Astrocyte of the cerebellum (primary cell): ENCODE measurements at regions not wholly inside any gene's neighbourhood (a gene's known extent, or its start where the extent isn't known, plus 50 kb on each side); places are given as distances from the start of the nearest gene placed in this dataset.

ENCODE experiments used
- DNase-seq: peaks from one replicate; pipeline ENCODE4 v3.0.0-alpha.2; 2011; ENCODE audit warnings: low read depth
- H3K4me3 ChIP-seq: 2 replicates; pipeline ENCODE4 v1.5.1; 2011; ENCODE audit warnings: mild to moderate bottlenecking, low read depth, low read length, moderate library complexity
- CTCF ChIP-seq: IDR thresholded peaks from 2 replicates; pipeline ENCODE4 v1.5.1; 2012; ENCODE audit warnings: low read length, low read depth, moderate library complexity, mild to moderate bottlenecking; ENCODE audit errors: missing control alignments
- in situ Hi-C: cut with HindIII; loops from 2 replicates; pipeline ENCODE4 v1.10.0; 2017; ENCODE audit warnings: low sequenced_read_pairs

- in situ Hi-C loops: no loop called here
- no peak for DNase-seq
- no peak for TF ChIP-seq CTCF
- H3K4me3 ChIP-seq: no peak overlapping the region
These were observed 231.6 kb downstream of the RBM19 start for GRCh38 chr12:113734503-113734902.

GRCh38 chr12:113732916-113733315 is 233.2 kb downstream of the RBM19 start:
- TF ChIP-seq CTCF: no peak
- no peak for DNase-seq
- in situ Hi-C loops: no loop called here
- H3K4me3 ChIP-seq: no peak overlapping the region

- TF ChIP-seq CTCF: no peak
- DNase-seq: no peak
- H3K4me3 ChIP-seq: no peak overlapping the region
- in situ Hi-C loops: no loop called here
These were observed 238.5 kb downstream of the RBM19 start for GRCh38 chr12:113727651-113728061.

GRCh38 chr12:113726254-113726819 is 239.8 kb downstream of the RBM19 start:
- no peak for DNase-seq
- no peak for TF ChIP-seq CTCF
- no peak overlapping the region for H3K4me3 ChIP-seq
- in situ Hi-C loops: no loop called here

- in situ Hi-C loops: no loop called here
- TF ChIP-seq CTCF: no peak
- no peak overlapping the region for H3K4me3 ChIP-seq
- no peak for DNase-seq
These were observed 240.6 kb downstream of the RBM19 start for GRCh38 chr12:113725557-113725876.

GRCh38 chr12:113724794-113725556 is 241.2 kb downstream of the RBM19 start:
- H3K4me3 ChIP-seq: no peak overlapping the region
- DNase-seq: no peak
- in situ Hi-C loops: no loop called here
- no peak for TF ChIP-seq CTCF
